SK-N-SH (cell line): ENCODE measurements at regions not wholly inside any gene's neighbourhood (a gene's known extent, or its start where the extent isn't known, plus 50 kb on each side); places are given as distances from the start of the nearest gene placed in this dataset.

Source experiments
- CTCF ChIP-seq: fragments of 200-600 bp; sonication (generic); IDR thresholded peaks from 2 replicates; pipeline ENCODE4 v1.6.1; 2017; ENCODE audit warnings: antibody characterized with exemption, mild to moderate bottlenecking, moderate library complexity
- FOXM1 ChIP-seq: IDR thresholded peaks from 2 replicates; pipeline ENCODE4 v1.4.0; 2012; ENCODE audit warnings: low read depth, mild to moderate bottlenecking
- MXI1 ChIP-seq: IDR thresholded peaks from 2 replicates; pipeline ENCODE4 v1.6.1; 2012; ENCODE audit warnings: mild to moderate bottlenecking, low read depth, low read length, improper control_type of control experiment
- REST ChIP-seq: IDR thresholded peaks from 2 replicates; pipeline ENCODE4 v1.6.1; 2012; ENCODE audit warnings: mild to moderate bottlenecking, low read depth, low read length, moderate library complexity
- SMC3 ChIP-seq: IDR thresholded peaks from 2 replicates; pipeline ENCODE4 v1.6.1; 2012; ENCODE audit warnings: low read depth, low read length, improper control_type of control experiment
- TAF1 ChIP-seq: IDR thresholded peaks from 2 replicates; pipeline ENCODE4 v1.6.1; 2012; ENCODE audit warnings: low read depth, mild to moderate bottlenecking, low read length, moderate library complexity, borderline replicate concordance
- ZBTB33 ChIP-seq: IDR thresholded peaks from 2 replicates; pipeline ENCODE4 v1.4.0; 2012; ENCODE audit warnings: low read depth, borderline replicate concordance

- no peak for TF ChIP-seq TAF1
- TF ChIP-seq REST: no peak
- no peak for TF ChIP-seq CTCF
- no peak for TF ChIP-seq SMC3
- no peak for TF ChIP-seq MXI1
- TF ChIP-seq FOXM1: no peak
- no peak for TF ChIP-seq ZBTB33
Measured at GRCh38 chr4:110702326-110702725, 79.4 kb upstream of the PITX2 start.
